Endothelial cell of umbilical vein (primary cell): ENCODE measurements at regions not wholly inside any gene's neighbourhood (a gene's known extent, or its start where the extent isn't known, plus 50 kb on each side); places are given as distances from the start of the nearest gene placed in this dataset.

Experiments used
- BruUV-seq: library from RNA; stranded (reverse); fragments of 400-500 nt; replicated peaks from 2 replicates; lab custom pipeline; 2021; lab: Mats Ljungman, UMichigan
- CTCF ChIA-PET: fragments of 300-600, 350-600 bp; sonication (Branson Sonifier 250); formaldehyde crosslinking; loops from one replicate; lab custom pipeline; 2021; ENCODE audit warnings: antibody characterized with exemption, inconsistent platforms; lab: Charles Lee
- POLR2A ChIA-PET: fragments of 300-600, 350-600 bp; sonication (Branson Sonifier 250); formaldehyde crosslinking; loops from one replicate; lab custom pipeline; 2021; ENCODE audit warnings: antibody characterized with exemption, inconsistent platforms; lab: Charles Lee
- DNase-seq: peaks from one replicate; pipeline ENCODE4 v3.0.0-alpha.2; 2011; ENCODE audit warnings: low read depth, low spot score
- FAIRE-seq: peaks from 2 replicates; lab custom pipeline; 2011; peaks lifted over from hg19 to GRCh38; lab: Jason Lieb, UNC
- H2AFZ ChIP-seq: 2 replicates; pipeline ENCODE4 v1.6.0; 2012; ENCODE audit warnings: low read depth, low read length, control low read depth, inconsistent platforms
- H3K27ac ChIP-seq: 2 replicates; pipeline ENCODE4 v1.5.1; 2011; ENCODE audit warnings: low read depth, mild to moderate bottlenecking, control low read depth, low read length, moderate library complexity; ENCODE audit not compliant: insufficient read depth
- H3K27me3 ChIP-seq, 2 experiments: 2 replicates each; pipeline versions ENCODE4 v1.6.0 to v1.6.1; 2011; ENCODE audit warnings: low read length in 2 of 2, mixed read lengths in 1 of 2; ENCODE audit not compliant: control insufficient read depth in 2 of 2, insufficient read depth in 2 of 2
- H3K36me3 ChIP-seq, 2 experiments: 2 replicates in 1 of 2; 3 replicates in 1 of 2; pipeline ENCODE4 v1.5.1; 2011; ENCODE audit warnings: low read length in 2 of 2, mild to moderate bottlenecking in 1 of 2, moderate library complexity in 1 of 2; ENCODE audit not compliant: control insufficient read depth in 2 of 2, insufficient read depth in 2 of 2; ENCODE audit errors: extremely low read depth in 1 of 2
- H3K4me1 ChIP-seq: 3 replicates; pipeline ENCODE4 v1.5.1; 2011; ENCODE audit warnings: mild to moderate bottlenecking, low read length; ENCODE audit not compliant: control insufficient read depth, insufficient read depth; ENCODE audit errors: extremely low read depth
- H3K4me2 ChIP-seq: 2 replicates; pipeline ENCODE4 v1.6.1; 2011; ENCODE audit warnings: low read length, control low read depth, mixed read lengths; ENCODE audit not compliant: insufficient read depth
- H3K4me3 ChIP-seq, 3 experiments: fragments of 200-600 bp in 1 of 3; sonication (generic), shearing (Covaris generic) in 1 of 3; replicated peaks in 1 of 3; 2 replicates each; pipeline ENCODE4 v1.5.1; 2011 to 2016; ENCODE audit warnings: control low read depth in 3 of 3, low read length in 3 of 3, mild to moderate bottlenecking in 2 of 3, inconsistent platforms in 1 of 3, low read depth in 1 of 3, moderate library complexity in 1 of 3; ENCODE audit not compliant: insufficient read depth in 1 of 3
- H3K79me2 ChIP-seq: 2 replicates; pipeline ENCODE4 v1.6.0; 2012; ENCODE audit warnings: low read length, inconsistent platforms; ENCODE audit not compliant: control insufficient read depth, insufficient read depth
- H3K9ac ChIP-seq: replicated peaks from 2 replicates; pipeline ENCODE3; 2011; ENCODE audit warnings: low read length, control low read depth; ENCODE audit not compliant: insufficient read depth; ENCODE audit errors: extremely low read depth
- H3K9me1 ChIP-seq: replicated peaks from 3 replicates; pipeline ENCODE4 v1.6.0; 2011; ENCODE audit warnings: mild to moderate bottlenecking, low read length; ENCODE audit not compliant: control insufficient read depth, insufficient read depth; ENCODE audit errors: extremely low read depth
- H3K9me3 ChIP-seq: replicated peaks from 2 replicates; pipeline ENCODE4 v1.5.1; 2012; ENCODE audit warnings: low read length, inconsistent platforms; ENCODE audit not compliant: control insufficient read depth, insufficient read depth
- H4K20me1 ChIP-seq: replicated peaks from 2 replicates; pipeline ENCODE3; 2011; ENCODE audit warnings: mild to moderate bottlenecking, low read length; ENCODE audit not compliant: control insufficient read depth, insufficient read depth; ENCODE audit errors: extremely low read depth
- EZH2 ChIP-seq: IDR thresholded peaks from 2 replicates; pipeline ENCODE4 v1.6.1; 2012; ENCODE audit warnings: borderline replicate concordance, low read depth, mild to moderate bottlenecking, moderate library complexity, low read length, inconsistent platforms; ENCODE audit not compliant: severe bottlenecking
- FOS ChIP-seq: IDR thresholded peaks from 2 replicates; pipeline ENCODE4 v1.6.1; 2011; ENCODE audit warnings: mild to moderate bottlenecking, low read length, moderate library complexity, borderline replicate concordance; ENCODE audit not compliant: insufficient read depth
- GATA2 ChIP-seq: IDR thresholded peaks from 2 replicates; pipeline ENCODE4 v1.7.0; 2011; ENCODE audit warnings: low read depth, mild to moderate bottlenecking, moderate library complexity, mixed read lengths, low read length; ENCODE audit not compliant: insufficient read length, insufficient read depth
- JUN ChIP-seq: IDR thresholded peaks from 2 replicates; pipeline ENCODE4 v1.6.1; 2011; ENCODE audit warnings: borderline replicate concordance, low read depth; ENCODE audit not compliant: insufficient read length, insufficient read depth
- MAX ChIP-seq: IDR thresholded peaks from 2 replicates; pipeline ENCODE4 v1.6.1; 2011; ENCODE audit not compliant: insufficient read depth, insufficient read length
- MYC ChIP-seq: IDR thresholded peaks from one replicate; pipeline ENCODE4 v1.6.1; 2011; ENCODE audit warnings: mild to moderate bottlenecking, low read depth, low read length
- POLR2A ChIP-seq: IDR thresholded peaks from 2 replicates; pipeline ENCODE4 v1.6.1; 2012; ENCODE audit warnings: low read depth, mild to moderate bottlenecking, control low read depth, low read length
- POLR2AphosphoS5 ChIP-seq: IDR thresholded peaks from 2 replicates; pipeline ENCODE4 v1.6.1; 2012; ENCODE audit warnings: low read depth, mild to moderate bottlenecking, control low read depth, low read length, moderate library complexity; ENCODE audit not compliant: insufficient read depth
- dilution Hi-C: fragments of 300-500 bp; cut with MboI; formaldehyde crosslinking; loops from one replicate; pipeline ENCODE4 v1.15.0; 2019; ENCODE audit warnings: low sequenced_read_pairs; ENCODE audit not compliant: extremely low pct_ligation_motif_present
- intact Hi-C: fragments of 100-400 bp; cut with micrococcal nuclease; formaldehyde crosslinking; loops from one replicate; pipeline ENCODE4 v1.10.0; 2022
- TF ChIP-seq, protein P1 (sequence below), 2 donors: IDR thresholded peaks; 1 replicate in 1 of 2; 2 replicates in 1 of 2; pipeline ENCODE4 v1.5.1; 2011; ENCODE audit warnings: low read length in 2 of 2, mild to moderate bottlenecking in 2 of 2, moderate library complexity in 2 of 2, control low read depth in 1 of 2, inconsistent platforms in 1 of 2, low read depth in 1 of 2; ENCODE audit not compliant: insufficient read depth in 1 of 2; ENCODE audit errors: extremely low read depth in 1 of 2

DNA sequence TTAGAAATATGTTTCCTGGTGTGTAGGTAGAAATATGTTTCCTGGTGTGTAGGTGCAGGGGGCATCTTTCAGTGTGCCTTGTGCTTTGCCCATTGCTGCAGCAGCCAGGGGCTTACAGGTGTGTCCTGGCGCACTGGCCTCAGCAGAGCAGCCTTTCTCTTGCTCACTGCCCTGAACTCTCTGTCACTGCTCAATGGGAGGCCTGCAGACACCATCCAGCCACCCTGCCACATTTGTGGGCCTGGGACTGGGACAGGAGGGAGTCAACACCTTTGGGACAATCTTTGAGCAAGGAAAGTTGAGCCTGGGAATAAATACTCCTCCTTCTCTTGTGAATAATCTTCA lies 62.4 kb upstream of the RBM24 start:
- H3K9ac ChIP-seq: no peak overlapping the region
- no peak overlapping the region for H3K27ac ChIP-seq
- FAIRE-seq: no peak
- H3K4me3 ChIP-seq: no peak overlapping the region
- H4K20me1 ChIP-seq: no peaks in the 10 kb centered on the region
- DNase-seq: no peak
- no peaks in the 10 kb centered on the region for H3K9me1 ChIP-seq
- H2AFZ ChIP-seq: no peak overlapping the region
- H3K36me3 ChIP-seq: no peaks in the 10 kb centered on the region
- TF ChIP-seq MYC (no peak), GATA2 (no peak), POLR2AphosphoS5 (no peak), POLR2A (no peak), JUN (no peak), MAX (no peak), FOS (no peak), EZH2 (no peak)
- TF ChIP-seq, protein P1, sequence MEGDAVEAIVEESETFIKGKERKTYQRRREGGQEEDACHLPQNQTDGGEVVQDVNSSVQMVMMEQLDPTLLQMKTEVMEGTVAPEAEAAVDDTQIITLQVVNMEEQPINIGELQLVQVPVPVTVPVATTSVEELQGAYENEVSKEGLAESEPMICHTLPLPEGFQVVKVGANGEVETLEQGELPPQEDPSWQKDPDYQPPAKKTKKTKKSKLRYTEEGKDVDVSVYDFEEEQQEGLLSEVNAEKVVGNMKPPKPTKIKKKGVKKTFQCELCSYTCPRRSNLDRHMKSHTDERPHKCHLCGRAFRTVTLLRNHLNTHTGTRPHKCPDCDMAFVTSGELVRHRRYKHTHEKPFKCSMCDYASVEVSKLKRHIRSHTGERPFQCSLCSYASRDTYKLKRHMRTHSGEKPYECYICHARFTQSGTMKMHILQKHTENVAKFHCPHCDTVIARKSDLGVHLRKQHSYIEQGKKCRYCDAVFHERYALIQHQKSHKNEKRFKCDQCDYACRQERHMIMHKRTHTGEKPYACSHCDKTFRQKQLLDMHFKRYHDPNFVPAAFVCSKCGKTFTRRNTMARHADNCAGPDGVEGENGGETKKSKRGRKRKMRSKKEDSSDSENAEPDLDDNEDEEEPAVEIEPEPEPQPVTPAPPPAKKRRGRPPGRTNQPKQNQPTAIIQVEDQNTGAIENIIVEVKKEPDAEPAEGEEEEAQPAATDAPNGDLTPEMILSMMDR (IDR thresholded peaks at IDR 0.05; ENCODE audit: extremely low read depth in 1 of 2, insufficient read depth in 1 of 2, low read depth in 1 of 2, low read length in 2 of 2): no peak
- ChIA-PET POLR2A (no interaction called here), CTCF (no interaction called here)
- dilution Hi-C loops: no loop called here
- no peaks in the 10 kb centered on the region for H3K9me3 ChIP-seq
- no TSS peak for BruUV-seq
- H3K27me3 ChIP-seq: no peaks in the 10 kb centered on the region
- H3K4me1 ChIP-seq: no peaks in the 10 kb centered on the region
- intact Hi-C loops: no loop called here
- no peaks in the 10 kb centered on the region for H3K79me2 ChIP-seq
- H3K4me2 ChIP-seq: no peak overlapping the region
